Gastrocnemius medialis (tissue), 4 donors: ENCODE measurements at regions not wholly inside any gene's neighbourhood (a gene's known extent, or its start where the extent isn't known, plus 50 kb on each side); places are given as distances from the start of the nearest gene placed in this dataset.

ENCODE experiments used
- ATAC-seq, 2 donors: fragments of 150-250 bp; one replicate each; pipeline ENCODE4 v1.9.1; 2016
- DNase-seq, 2 donors: peaks; one replicate each; pipeline ENCODE4 v3.0.0-alpha.2; 2019
- H3K27ac ChIP-seq, 4 donors: fragments of 200-600 bp; sonication (generic); 1 replicate in 1 of 4; 2 replicates in 3 of 4; pipeline ENCODE4 v1.5.1; 2016 to 2018; ENCODE audit warnings: mild to moderate bottlenecking in 2 of 4, moderate library complexity in 1 of 4
- H3K27me3 ChIP-seq, 3 donors: fragments of 200-600 bp; sonication (generic) in 2 of 3; 1 replicate in 1 of 3; 2 replicates in 2 of 3; pipeline versions ENCODE4 v1.5.1 to v1.6.0; 2016 to 2019; ENCODE audit warnings: mild to moderate bottlenecking in 1 of 3, moderate library complexity in 1 of 3
- H3K36me3 ChIP-seq, 2 donors: fragments of 200-600 bp; sonication (generic) in 1 of 2; one replicate each; pipeline ENCODE4 v1.5.1; 2017 to 2018
- H3K4me1 ChIP-seq, 2 donors: fragments of 200-600 bp; sonication (generic) in 1 of 2; one replicate each; pipeline ENCODE4 v1.5.1; 2016 to 2017; ENCODE audit warnings: mild to moderate bottlenecking in 2 of 2
- H3K4me3 ChIP-seq, 4 donors: fragments of 200-600 bp; sonication (generic) in 3 of 4; 1 replicate in 1 of 4; 2 replicates in 3 of 4; pipeline ENCODE4 v1.5.1; 2016 to 2019; ENCODE audit warnings: mild to moderate bottlenecking in 2 of 4
- H3K9me3 ChIP-seq, 3 donors: fragments of 200-600 bp; sonication (generic) in 2 of 3; 1 replicate in 1 of 3; 2 replicates in 2 of 3; pipeline ENCODE4 v1.5.1; 2016 to 2019
- POLR2A ChIP-seq, 2 donors: fragments of 450-650 bp; IDR thresholded peaks; one replicate each; pipeline ENCODE4 v1.6.1; 2017; ENCODE audit warnings: antibody characterized with exemption in 2 of 2, mild to moderate bottlenecking in 2 of 2, moderate library complexity in 2 of 2
- in situ Hi-C, 4 donors: fragments of 200-750 bp; cut with MboI; loops; one replicate each; pipeline versions ENCODE4 v1.15.0 to v1.8.0; 2017; ENCODE audit warnings: low sequenced_read_pairs in 4 of 4
- intact Hi-C: fragments of 100-400 bp; cut with DNase I; formaldehyde crosslinking; loops from one replicate; pipeline ENCODE4 v1.15.1; 2023; ENCODE audit warnings: low total_unique reads
- TF ChIP-seq, protein P1 (sequence below), 5 experiments: fragments of 450-650 bp in 3 of 5; fragments of 200-600 bp in 2 of 5; sonication (generic) in 2 of 5; IDR thresholded peaks in 4 of 5; conservative IDR thresholded peaks in 1 of 5; 1 replicate in 4 of 5; 2 replicates in 1 of 5; pipeline ENCODE4 v1.5.1; 2016 to 2019; ENCODE audit warnings: antibody characterized with exemption in 5 of 5, mild to moderate bottlenecking in 3 of 5, moderate library complexity in 3 of 5

DNA sequence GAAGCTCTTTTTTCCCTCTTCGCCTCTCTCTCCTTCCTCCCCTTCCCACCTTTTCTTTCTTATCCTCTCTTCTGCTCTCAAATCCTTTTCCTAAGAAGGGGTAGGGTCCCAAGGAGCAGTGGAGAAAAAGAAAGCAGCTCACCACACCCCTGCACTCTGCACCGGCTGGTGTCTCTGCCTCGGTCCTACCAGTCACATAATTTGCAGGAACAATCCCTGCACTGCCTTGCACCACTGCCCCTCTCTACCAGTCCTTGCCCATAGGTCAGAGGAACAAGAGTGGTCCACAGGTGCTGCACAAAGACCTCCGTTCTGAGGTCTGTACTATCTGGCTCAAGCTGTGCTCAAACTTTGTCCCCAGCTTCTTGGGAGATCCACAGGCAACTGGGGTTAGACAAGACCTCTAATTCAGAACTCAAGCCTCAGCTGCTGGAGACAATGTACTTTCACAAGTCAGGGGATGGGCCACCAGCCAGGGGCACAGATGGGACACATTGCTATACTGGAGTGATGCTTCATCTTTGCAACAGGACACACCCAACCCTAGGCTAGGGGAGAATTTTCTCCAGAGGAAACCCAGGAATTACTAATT is 125.4 kb upstream of the ZNF507 start:
- TF ChIP-seq POLR2A (IDR thresholded peaks at IDR 0.05) = no peak
- TF ChIP-seq, protein P1, sequence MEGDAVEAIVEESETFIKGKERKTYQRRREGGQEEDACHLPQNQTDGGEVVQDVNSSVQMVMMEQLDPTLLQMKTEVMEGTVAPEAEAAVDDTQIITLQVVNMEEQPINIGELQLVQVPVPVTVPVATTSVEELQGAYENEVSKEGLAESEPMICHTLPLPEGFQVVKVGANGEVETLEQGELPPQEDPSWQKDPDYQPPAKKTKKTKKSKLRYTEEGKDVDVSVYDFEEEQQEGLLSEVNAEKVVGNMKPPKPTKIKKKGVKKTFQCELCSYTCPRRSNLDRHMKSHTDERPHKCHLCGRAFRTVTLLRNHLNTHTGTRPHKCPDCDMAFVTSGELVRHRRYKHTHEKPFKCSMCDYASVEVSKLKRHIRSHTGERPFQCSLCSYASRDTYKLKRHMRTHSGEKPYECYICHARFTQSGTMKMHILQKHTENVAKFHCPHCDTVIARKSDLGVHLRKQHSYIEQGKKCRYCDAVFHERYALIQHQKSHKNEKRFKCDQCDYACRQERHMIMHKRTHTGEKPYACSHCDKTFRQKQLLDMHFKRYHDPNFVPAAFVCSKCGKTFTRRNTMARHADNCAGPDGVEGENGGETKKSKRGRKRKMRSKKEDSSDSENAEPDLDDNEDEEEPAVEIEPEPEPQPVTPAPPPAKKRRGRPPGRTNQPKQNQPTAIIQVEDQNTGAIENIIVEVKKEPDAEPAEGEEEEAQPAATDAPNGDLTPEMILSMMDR (IDR thresholded peaks at IDR 0.05 in 4 of 5, conservative IDR thresholded peaks at IDR 0.05 in 1 of 5) = no peak
- no peak overlapping the region for H3K4me3 ChIP-seq
- no peaks in the 10 kb centered on the region for H3K4me1 ChIP-seq
- no peak overlapping the region for H3K27ac ChIP-seq
- no peaks in the 10 kb centered on the region for H3K9me3 ChIP-seq
- in situ Hi-C loops (loop anchor here in 2 of 4 donors (25.0 kb wide), 1 partner anchor 1433 kb away; no protein-coding TSS in a partner anchor), intact Hi-C loops (no loop called here)
- ATAC-seq (no peak), DNase-seq (no peak)
- no peaks in the 10 kb centered on the region for H3K36me3 ChIP-seq
- no peaks in the 10 kb centered on the region for H3K27me3 ChIP-seq

DNA sequence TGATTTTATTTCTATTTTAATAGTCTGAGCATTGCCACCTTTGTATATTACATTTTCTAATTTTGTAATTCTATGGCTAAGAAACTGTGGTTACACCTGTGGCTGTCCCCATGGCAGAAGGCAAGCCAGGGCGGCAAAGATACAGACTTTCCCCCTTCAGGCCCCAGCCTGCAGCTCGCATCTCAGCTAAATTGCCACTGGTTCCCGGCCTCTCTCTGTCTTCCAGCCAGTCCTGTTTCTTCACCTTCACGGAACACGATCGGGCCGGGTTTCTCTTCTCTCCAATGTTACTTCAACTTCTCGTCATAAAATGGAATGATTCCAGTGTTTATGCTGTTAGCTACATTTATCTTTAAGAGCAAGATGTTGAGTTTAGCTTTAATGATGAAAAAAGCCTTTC is 124.5 kb upstream of the ZNF507 start:
- no peak for ATAC-seq
- Histone ChIP-seq H3K9me3 (no peaks in the 10 kb centered on the region), H3K4me1 (no peaks in the 10 kb centered on the region), H3K27ac (no peak overlapping the region), H3K27me3 (no peaks in the 10 kb centered on the region), H3K36me3 (no peaks in the 10 kb centered on the region), H3K4me3 (no peak overlapping the region)
- no peak for DNase-seq
- no peak for TF ChIP-seq POLR2A (IDR thresholded peaks at IDR 0.05)
- TF ChIP-seq, protein P1 (IDR thresholded peaks at IDR 0.05 in 4 of 5, conservative IDR thresholded peaks at IDR 0.05 in 1 of 5) = no peak
- intact Hi-C loops (no loop called here), in situ Hi-C loops (loop anchor here in 2 of 4 donors (25.0 kb wide), 1 partner anchor 1434 kb away; no protein-coding TSS in a partner anchor)

DNA sequence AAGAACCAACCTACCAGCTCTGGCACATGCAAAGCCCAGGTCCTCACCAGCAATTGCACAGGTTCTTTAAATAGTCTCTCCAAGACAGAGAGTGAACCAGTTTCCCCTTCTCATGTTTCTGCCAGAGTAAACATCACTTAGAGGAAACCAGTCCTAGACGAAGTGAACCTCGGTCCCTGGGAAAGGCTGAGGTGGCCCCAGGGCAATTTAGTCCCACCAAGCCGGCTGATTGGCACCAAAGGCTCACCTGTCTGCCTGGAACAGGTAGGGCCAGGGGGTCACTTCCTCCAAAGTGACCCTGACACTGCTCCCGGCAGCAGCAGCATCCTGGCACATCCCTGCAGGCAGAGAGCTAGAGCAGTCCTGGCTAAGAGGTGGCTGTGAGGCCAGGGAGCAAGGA is 122.9 kb upstream of the ZNF507 start:
- no peak overlapping the region for H3K4me3 ChIP-seq
- intact Hi-C loops (no loop called here), in situ Hi-C loops (loop anchor here in 2 of 4 donors (25.0 kb wide), 1 partner anchor 1435 kb away; no protein-coding TSS in a partner anchor)
- DNase-seq = no peak
- TF ChIP-seq POLR2A (IDR thresholded peaks at IDR 0.05) = no peak
- TF ChIP-seq, protein P1 (IDR thresholded peaks at IDR 0.05 in 4 of 5, conservative IDR thresholded peaks at IDR 0.05 in 1 of 5) = no peak
- no peaks in the 10 kb centered on the region for H3K36me3 ChIP-seq
- no peak for ATAC-seq
- no peaks in the 10 kb centered on the region for H3K4me1 ChIP-seq
- no peaks in the 10 kb centered on the region for H3K27me3 ChIP-seq
- H3K9me3 ChIP-seq = no peaks in the 10 kb centered on the region
- no peak overlapping the region for H3K27ac ChIP-seq

DNA sequence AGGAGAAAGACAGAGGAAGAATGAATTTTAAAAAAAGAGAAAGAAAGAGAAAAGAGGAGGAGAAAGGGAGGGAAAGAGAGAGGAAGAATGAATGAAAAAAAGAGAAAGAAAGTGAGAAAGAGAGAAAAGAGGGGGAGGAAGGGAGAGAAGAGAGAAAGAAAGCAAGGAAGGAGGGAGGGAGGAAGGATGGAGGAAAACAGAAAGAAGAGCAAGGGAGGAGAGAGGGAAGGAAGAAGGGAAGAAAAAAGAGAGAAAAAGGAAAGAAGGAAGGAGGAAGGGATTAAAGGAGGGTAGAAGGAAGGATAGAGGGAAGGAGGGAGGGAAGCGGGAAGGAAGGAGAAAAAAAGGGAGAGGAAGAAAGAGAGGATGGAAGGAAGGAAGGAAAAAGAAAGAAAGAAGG is 122.3 kb upstream of the ZNF507 start:
- intact Hi-C loops = no loop called here
- in situ Hi-C loops = loop anchor here in 2 of 4 donors (25.0 kb wide), 1 partner anchor 1436 kb away; no protein-coding TSS in a partner anchor
- no peak for ATAC-seq
- no peaks in the 10 kb centered on the region for H3K9me3 ChIP-seq
- no peaks in the 10 kb centered on the region for H3K4me1 ChIP-seq
- H3K27ac ChIP-seq = no peak overlapping the region
- no peak overlapping the region for H3K4me3 ChIP-seq
- no peaks in the 10 kb centered on the region for H3K36me3 ChIP-seq
- no peak for TF ChIP-seq POLR2A (IDR thresholded peaks at IDR 0.05)
- TF ChIP-seq, protein P1 (IDR thresholded peaks at IDR 0.05 in 4 of 5, conservative IDR thresholded peaks at IDR 0.05 in 1 of 5) = no peak
- no peak for DNase-seq
- H3K27me3 ChIP-seq = no peaks in the 10 kb centered on the region
